Stimulated activated CD8-positive, alpha-beta memory T cell treated with anti-CD3 and anti-CD28 coated beads, Interleukin-12 subunit alpha, Interleukin-12 subunit beta, amount 100 ng/mL, for 4 hours (primary cell): ENCODE measurements at regions not wholly inside any gene's neighbourhood (a gene's known extent, or its start where the extent isn't known, plus 50 kb on each side); places are given as distances from the start of the nearest gene placed in this dataset.
"Not testable (repeated sequence)": the region's sequence is repeated elsewhere in the genome, so short reads cannot be mapped to it uniquely, and the experiment has no call there.

Source experiments
- DNase-seq: peaks from one replicate; pipeline ENCODE4 v3.0.0-alpha.2; 2020; ENCODE audit warnings: low read depth

DNA sequence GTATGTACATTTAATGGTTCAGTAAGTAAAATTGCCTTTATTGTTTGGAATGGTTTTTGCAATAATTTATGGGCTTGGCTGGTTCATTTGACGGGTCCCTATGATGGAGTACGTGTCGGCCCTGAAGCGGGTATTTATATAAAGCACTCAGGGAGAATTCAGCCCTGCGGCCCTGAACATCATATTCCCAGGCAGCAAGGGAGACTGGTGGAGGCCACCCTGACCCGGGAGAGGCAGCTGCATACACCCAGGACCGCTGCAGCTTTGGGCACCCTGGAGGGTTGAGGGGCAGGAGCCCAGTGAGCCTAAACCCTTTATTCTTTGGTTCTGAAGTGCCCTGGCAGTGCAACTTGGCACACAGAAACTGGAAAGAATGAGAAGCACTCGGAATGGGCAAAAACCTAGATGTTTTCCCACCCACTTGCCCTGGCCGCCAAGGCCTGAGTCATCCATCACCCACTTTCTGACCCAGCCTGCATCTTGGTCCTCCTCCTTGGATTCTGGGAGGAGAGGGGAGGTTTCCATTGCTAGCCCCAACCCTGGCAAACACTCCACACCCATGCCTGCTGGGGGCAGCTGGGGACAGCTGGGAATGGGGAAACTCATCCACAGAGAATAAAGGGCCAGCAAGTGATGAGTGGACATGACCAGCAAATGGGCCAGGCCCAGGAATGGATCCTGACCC lies 162.2 kb upstream of the TNRC6C start:
- DNase-seq: no peak

DNA sequence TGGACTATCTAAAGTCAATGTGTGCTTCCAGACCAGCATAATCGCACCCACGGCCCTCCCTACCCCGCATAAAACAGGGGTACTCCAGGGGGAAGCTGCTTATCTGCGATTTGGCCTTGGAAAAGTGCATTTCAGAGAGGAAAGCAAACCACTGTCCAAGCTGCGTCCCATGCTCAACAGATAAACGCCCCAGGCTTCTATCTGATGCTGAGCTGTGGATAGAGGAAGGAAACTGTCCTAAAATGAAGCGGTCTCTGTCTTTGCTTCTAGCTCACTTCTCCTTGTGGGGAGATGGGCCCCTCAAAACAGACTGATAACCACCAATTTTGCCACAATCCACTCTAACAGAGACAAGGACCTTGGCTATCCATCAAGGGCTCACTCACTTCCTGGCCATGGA lies 160.5 kb upstream of the TNRC6C start:
- DNase-seq: no peak

DNA sequence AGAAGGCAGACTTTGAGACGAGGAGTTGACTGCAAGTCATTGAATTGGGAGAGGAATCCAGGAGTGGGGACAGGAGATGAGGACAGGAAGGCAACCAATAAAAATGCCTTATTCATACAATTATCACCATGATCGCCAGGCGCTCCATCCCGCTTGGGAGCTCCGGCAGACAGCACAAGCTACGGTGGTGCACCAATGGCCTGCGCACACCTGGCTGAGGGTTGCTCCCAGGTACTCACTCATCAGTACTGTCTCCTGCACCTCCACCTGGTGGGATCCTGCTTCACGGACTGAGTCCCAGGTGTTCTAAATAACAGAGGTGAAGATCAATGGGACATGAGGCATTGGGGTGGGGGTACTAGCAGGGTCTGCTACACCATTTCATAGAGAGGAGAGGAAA lies 160.0 kb upstream of the TNRC6C start:
- DNase-seq: no peak

GRCh38 chr17:77800816-77801215 lies 157.7 kb upstream of the TNRC6C start:
- no peak for DNase-seq

DNA sequence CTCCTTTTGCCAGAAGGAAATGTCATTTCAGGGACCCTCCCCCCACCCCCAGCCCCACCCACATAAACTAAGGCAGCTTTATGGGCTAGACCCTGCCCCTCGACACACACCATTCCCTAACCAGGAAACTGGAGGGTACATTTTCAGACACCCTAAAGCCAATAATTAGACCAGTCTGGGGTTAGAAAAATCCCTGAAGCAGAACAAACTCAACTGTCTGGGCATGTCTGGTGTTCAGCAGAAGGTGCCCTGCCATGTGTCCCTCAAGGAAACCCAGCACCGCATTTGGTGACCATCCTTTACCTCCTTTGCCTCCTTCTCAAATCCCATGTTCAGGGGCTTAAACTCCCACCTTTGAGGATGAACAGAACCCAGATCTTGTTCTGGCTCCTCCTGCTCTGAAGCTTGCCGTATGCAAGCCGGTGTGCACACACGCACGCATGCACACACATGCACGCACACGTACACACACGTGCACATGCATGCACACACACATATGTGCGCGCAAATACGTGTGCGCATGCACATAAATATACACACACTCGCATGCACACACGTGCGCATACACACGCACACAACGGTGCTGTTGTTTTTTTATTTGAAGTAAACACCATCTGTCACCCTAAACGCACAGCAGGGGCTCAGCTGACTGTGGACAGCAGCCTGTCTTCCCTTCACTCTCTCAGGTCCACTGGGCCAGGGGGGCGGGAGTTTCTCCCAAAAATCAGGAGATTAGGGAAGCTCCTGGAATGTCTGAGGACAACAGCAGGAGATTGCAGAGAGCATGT lies 156.8 kb upstream of the TNRC6C start:
- no peak for DNase-seq

DNA sequence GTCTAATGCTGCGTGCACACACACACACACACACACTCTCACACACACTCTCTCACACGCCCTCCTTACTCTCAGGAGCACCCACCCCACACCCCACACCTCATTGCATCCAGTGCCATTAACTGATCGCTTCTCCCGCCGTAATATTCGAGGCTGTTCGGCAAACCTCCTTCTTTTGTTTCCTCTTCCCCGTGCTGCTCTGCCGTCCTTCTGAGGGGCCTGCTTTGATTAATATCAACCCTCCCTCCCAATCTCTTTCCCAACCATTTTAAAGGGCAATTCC lies 156.2 kb upstream of the TNRC6C start:
- no peak for DNase-seq

DNA sequence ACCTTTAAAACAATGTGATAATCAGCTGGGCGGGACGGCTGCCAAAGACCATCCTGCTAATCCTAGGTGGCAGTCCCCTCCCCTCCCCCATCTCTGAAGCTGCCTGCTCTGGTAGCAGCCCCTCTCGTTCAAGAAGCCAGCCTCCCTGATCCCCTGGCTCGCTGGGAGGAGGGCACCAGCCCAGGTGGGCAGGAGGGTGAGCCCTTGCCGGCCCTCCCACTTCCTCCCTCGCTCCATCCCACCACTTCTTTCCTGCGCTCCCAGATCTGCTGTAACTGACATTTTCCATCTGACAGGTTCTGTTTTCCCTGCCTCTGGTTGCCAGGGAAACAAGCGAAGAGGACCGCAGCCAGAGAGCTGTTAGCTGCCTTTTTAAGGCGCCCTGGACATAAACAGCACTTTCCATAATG lies 155.7 kb upstream of the TNRC6C start:
- no peak for DNase-seq

- DNase-seq: no peak
These were observed 154.8 kb upstream of the TNRC6C start for GRCh38 chr17:77803726-77804125.

- no peak for DNase-seq
These were observed 153.6 kb upstream of the TNRC6C start for GRCh38 chr17:77804796-77805426.

- not testable (repeated sequence) for DNase-seq
These were observed 152.5 kb upstream of the TNRC6C start for GRCh38 chr17:77805970-77806369.

DNA sequence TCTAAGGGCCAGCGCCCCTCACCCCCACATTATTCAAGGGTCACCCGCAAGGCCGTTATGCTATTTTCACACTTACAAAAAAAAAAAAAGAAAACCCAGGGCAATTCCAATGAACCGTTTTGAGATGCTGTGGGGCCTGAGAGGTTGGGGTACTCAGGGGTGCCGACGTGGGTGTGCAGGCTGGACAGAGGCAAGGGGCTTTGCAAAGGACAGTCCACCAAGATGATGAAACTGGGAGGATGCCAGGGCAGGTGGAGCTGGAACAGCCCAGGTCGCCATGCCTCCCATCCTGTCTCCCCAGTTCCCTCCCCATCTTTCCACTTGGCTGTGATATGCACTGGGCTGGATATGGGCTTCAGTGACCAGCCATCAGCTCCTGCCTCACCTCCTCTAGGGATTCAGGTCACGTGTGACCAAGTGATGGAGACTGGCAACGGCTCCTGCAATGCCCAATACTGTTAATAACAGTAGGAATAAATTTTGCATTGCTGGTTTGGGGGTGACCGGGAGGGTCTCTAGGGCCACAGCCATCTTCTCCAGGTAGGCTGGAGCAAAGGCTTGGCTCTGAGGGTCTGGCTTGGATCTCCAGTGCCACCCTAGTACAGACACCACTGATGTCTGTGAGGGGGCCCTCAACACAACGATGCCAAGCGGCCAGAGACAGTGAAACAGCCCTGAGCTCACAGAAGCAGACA lies 151.3 kb upstream of the TNRC6C start:
- DNase-seq: no peak

- no peak for DNase-seq
These were observed 150.6 kb upstream of the TNRC6C start for GRCh38 chr17:77807746-77808441.

- no peak for DNase-seq
These were observed 149.6 kb upstream of the TNRC6C start for GRCh38 chr17:77808686-77809425.

- no peak for DNase-seq
These were observed 148.7 kb upstream of the TNRC6C start for GRCh38 chr17:77809814-77810213.

DNA sequence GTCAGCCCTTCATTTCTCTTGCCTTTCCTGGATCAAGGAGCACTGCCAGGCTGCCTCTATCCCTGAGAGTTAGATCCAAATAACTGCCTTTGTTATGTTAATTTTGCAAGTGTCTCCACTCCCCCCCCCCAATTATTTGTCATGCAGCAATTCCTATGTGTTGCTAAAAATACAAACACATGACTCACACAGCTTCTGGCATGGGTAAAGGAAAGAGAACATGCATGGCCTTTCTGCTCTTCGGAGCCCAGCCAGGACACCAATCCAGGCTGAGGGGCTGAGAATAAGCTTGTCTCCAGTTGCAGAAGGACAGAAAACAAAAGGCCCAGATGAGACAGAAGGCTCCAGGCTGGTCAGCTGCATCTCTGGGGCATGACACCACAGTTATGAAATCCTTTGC lies 148.0 kb upstream of the TNRC6C start:
- DNase-seq: no peak

DNA sequence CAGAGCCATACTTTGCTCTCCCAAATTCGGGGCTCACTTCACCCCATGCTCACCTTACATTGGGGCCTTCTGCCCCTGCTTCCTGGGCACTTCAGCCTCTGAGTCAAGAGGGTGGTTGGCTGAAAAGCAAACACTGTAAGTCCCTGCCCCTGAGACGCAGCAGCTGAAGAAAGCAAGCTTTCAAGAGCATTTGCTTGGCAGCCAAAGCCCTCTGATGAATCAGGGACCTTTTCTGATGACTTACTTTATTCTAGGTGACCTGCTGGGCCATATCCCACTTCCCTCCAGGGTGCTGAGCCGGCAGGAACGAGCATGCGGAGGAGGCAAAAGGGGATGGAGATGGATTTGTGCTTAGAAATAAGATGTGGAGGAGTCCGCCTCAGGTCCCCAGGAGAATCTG lies 147.0 kb upstream of the TNRC6C start:
- DNase-seq: no peak

GRCh38 chr17:77814091-77814772 lies 144.3 kb upstream of the TNRC6C start:
- no peak for DNase-seq

- DNase-seq: no peak
These were observed 143.2 kb upstream of the TNRC6C start for GRCh38 chr17:77815127-77815905.

DNA sequence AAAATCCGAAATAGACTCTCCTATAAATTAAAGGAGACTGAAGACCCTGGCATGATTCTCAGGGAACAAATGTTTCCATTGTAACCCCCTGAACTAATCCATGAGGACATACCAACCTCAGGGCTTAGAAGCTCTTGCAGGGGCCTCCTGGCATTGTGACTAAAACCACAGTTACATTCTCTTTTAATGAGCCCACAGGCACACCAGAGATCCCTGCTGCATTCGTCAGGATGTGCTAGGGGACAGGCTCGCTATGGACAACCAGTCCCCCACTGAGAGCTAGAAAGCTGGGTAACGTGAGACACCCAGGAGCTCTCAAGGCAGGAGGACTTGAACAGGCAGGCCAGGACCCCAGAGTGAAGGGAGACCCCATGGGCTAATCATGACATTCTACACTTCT lies 140.6 kb upstream of the TNRC6C start:
- DNase-seq: no peak

DNA sequence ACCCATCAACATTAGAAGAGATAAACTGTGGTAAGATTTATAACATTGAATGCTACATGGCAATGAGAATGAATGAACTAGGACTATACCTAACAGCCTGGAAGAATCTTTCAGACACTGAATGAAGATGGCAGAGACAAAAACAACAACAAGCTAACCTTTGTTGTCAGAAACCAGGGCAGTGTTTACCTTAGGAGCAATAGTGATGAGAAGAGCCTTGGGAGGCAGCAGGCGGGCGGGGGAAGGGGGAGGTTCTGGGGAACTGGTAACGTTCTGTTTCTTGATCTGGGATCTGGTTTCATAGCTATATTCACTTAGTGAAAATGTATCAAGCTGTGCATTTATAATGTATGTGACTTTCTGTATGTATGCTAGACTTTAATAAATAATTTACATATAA lies 139.0 kb upstream of the TNRC6C start:
- no peak for DNase-seq
